T-helper 1 cell treated with Interleukin-12 subunit alpha and Interleukin-12 subunit beta and Interleukin-4 antibody, amounts not matched to agents 30 μg/mL and 1 μg/mL, for 36 hours (primary cell): ENCODE measurements at regions not wholly inside any gene's neighbourhood (a gene's known extent, or its start where the extent isn't known, plus 50 kb on each side); places are given as distances from the start of the nearest gene placed in this dataset.
"Not testable (repeated sequence)": the region's sequence is repeated elsewhere in the genome, so short reads cannot be mapped to it uniquely, and the experiment has no call there.

ENCODE experiments used
- H3K27ac Mint-ChIP-seq: one replicate; pipeline ENCODE4 v1.8.0; 2021; ENCODE audit warnings: mild to moderate bottlenecking, mixed read lengths
- H3K27me3 Mint-ChIP-seq: one replicate; pipeline ENCODE4 v1.8.0; 2021; ENCODE audit warnings: low read depth, mixed read lengths
- H3K36me3 Mint-ChIP-seq: one replicate; pipeline ENCODE4 v1.8.0; 2021; ENCODE audit warnings: low read depth, mixed read lengths
- H3K4me1 Mint-ChIP-seq: one replicate; pipeline ENCODE4 v1.8.0; 2021; ENCODE audit warnings: low read depth, mixed read lengths
- H3K4me3 Mint-ChIP-seq: one replicate; pipeline ENCODE4 v1.8.0; 2021; ENCODE audit warnings: mild to moderate bottlenecking, moderate library complexity, mixed read lengths
- H3K9me3 Mint-ChIP-seq: one replicate; pipeline ENCODE4 v1.8.0; 2021; ENCODE audit warnings: mixed read lengths

- peak overlapping the region; percentile 52 for H3K4me3 Mint-ChIP-seq
- H3K4me1 Mint-ChIP-seq: peaks cover 14% of the 10 kb centered on the region
- no peaks in the 10 kb centered on the region for H3K36me3 Mint-ChIP-seq
- H3K9me3 Mint-ChIP-seq: no peaks in the 10 kb centered on the region
- no peak overlapping the region for H3K27ac Mint-ChIP-seq
- peaks cover 59% of the 10 kb centered on the region for H3K27me3 Mint-ChIP-seq
These were observed 134.7 kb downstream of the KCNJ12 start for GRCh38 chr17:21510686-21511362.

- Mint-ChIP-seq H3K9me3 (no peaks in the 10 kb centered on the region), H3K27ac (no peak overlapping the region), H3K4me3 (peak overlapping the region; percentile 52), H3K27me3 (peaks cover 62% of the 10 kb centered on the region), H3K4me1 (peaks cover 14% of the 10 kb centered on the region), H3K36me3 (no peaks in the 10 kb centered on the region)
These were observed 135.4 kb downstream of the KCNJ12 start for GRCh38 chr17:21511363-21512195.

- H3K27ac Mint-ChIP-seq: no peak overlapping the region
- no peak overlapping the region for H3K4me3 Mint-ChIP-seq
These were observed 136.3 kb downstream of the KCNJ12 start for GRCh38 chr17:21512307-21513011.

GRCh38 chr17:21513012-21513570 is 136.9 kb downstream of the KCNJ12 start:
- H3K27me3 Mint-ChIP-seq: peaks cover 63% of the 10 kb centered on the region
- H3K4me3 Mint-ChIP-seq: peak overlapping the region; percentile 15
- H3K9me3 Mint-ChIP-seq: no peaks in the 10 kb centered on the region
- H3K4me1 Mint-ChIP-seq: peaks cover 9% of the 10 kb centered on the region
- no peaks in the 10 kb centered on the region for H3K36me3 Mint-ChIP-seq
- no peak overlapping the region for H3K27ac Mint-ChIP-seq

More at GRCh38 chr17:21512307-21513011, 136.3 kb downstream of the KCNJ12 start:
- H3K27me3 Mint-ChIP-seq: peaks cover 67% of the 10 kb centered on the region
- peaks cover 14% of the 10 kb centered on the region for H3K4me1 Mint-ChIP-seq
- H3K9me3 Mint-ChIP-seq: no peaks in the 10 kb centered on the region
- H3K36me3 Mint-ChIP-seq: no peaks in the 10 kb centered on the region

- H3K27ac Mint-ChIP-seq, H3K4me3 Mint-ChIP-seq, H3K4me1 Mint-ChIP-seq, H3K9me3 Mint-ChIP-seq, H3K36me3 Mint-ChIP-seq: not testable (repeated sequence)
- H3K27me3 Mint-ChIP-seq: peaks cover 62% of the 10 kb centered on the region
These were observed 138.4 kb downstream of the KCNJ12 start for GRCh38 chr17:21514567-21514966.

GRCh38 chr17:21517538-21518293 is 141.6 kb downstream of the KCNJ12 start:
- Mint-ChIP-seq H3K9me3 (no peaks in the 10 kb centered on the region), H3K4me1 (no peaks in the 10 kb centered on the region), H3K36me3 (no peaks in the 10 kb centered on the region), H3K27ac (no peak overlapping the region), H3K4me3 (no peak overlapping the region), H3K27me3 (peaks cover 41% of the 10 kb centered on the region)

GRCh38 chr17:21522755-21523336 is 146.7 kb downstream of the KCNJ12 start:
- no peaks in the 10 kb centered on the region for H3K36me3 Mint-ChIP-seq
- H3K9me3 Mint-ChIP-seq: no peaks in the 10 kb centered on the region
- no peak overlapping the region for H3K27ac Mint-ChIP-seq
- H3K4me1 Mint-ChIP-seq: no peaks in the 10 kb centered on the region
- no peak overlapping the region for H3K4me3 Mint-ChIP-seq
- H3K27me3 Mint-ChIP-seq: peaks cover 19% of the 10 kb centered on the region

- peaks cover 15% of the 10 kb centered on the region for H3K27me3 Mint-ChIP-seq
- no peak overlapping the region for H3K4me3 Mint-ChIP-seq
- H3K9me3 Mint-ChIP-seq: no peaks in the 10 kb centered on the region
These were observed 147.5 kb downstream of the KCNJ12 start for GRCh38 chr17:21523497-21524210.

GRCh38 chr17:21524211-21524591 is 148.0 kb downstream of the KCNJ12 start:
- Mint-ChIP-seq H3K9me3 (no peaks in the 10 kb centered on the region), H3K36me3 (no peaks in the 10 kb centered on the region), H3K4me1 (no peaks in the 10 kb centered on the region), H3K4me3 (no peak overlapping the region), H3K27ac (no peak overlapping the region), H3K27me3 (peaks cover 10% of the 10 kb centered on the region)

More at GRCh38 chr17:21523497-21524210, 147.5 kb downstream of the KCNJ12 start:
- H3K27ac Mint-ChIP-seq: no peak overlapping the region
- no peaks in the 10 kb centered on the region for H3K36me3 Mint-ChIP-seq
- no peaks in the 10 kb centered on the region for H3K4me1 Mint-ChIP-seq

GRCh38 chr17:21525464-21526130 is 149.4 kb downstream of the KCNJ12 start:
- H3K36me3 Mint-ChIP-seq: no peaks in the 10 kb centered on the region
- peaks cover 10% of the 10 kb centered on the region for H3K27me3 Mint-ChIP-seq
- no peak overlapping the region for H3K4me3 Mint-ChIP-seq
- no peaks in the 10 kb centered on the region for H3K9me3 Mint-ChIP-seq
- peaks cover 3% of the 10 kb centered on the region for H3K4me1 Mint-ChIP-seq
- no peak overlapping the region for H3K27ac Mint-ChIP-seq

- Mint-ChIP-seq H3K4me1 (peaks cover 10% of the 10 kb centered on the region), H3K9me3 (no peaks in the 10 kb centered on the region), H3K27ac (no peak overlapping the region), H3K4me3 (no peak overlapping the region), H3K36me3 (no peaks in the 10 kb centered on the region), H3K27me3 (peaks cover 4% of the 10 kb centered on the region)
These were observed 152.0 kb downstream of the KCNJ12 start for GRCh38 chr17:21528031-21528695.

GRCh38 chr17:21530311-21530710 is 154.2 kb downstream of the KCNJ12 start:
- H3K27me3 Mint-ChIP-seq: peaks cover 4% of the 10 kb centered on the region
- H3K9me3 Mint-ChIP-seq: no peaks in the 10 kb centered on the region
- peaks cover 10% of the 10 kb centered on the region for H3K36me3 Mint-ChIP-seq
- H3K4me3 Mint-ChIP-seq: no peak overlapping the region
- peaks cover 13% of the 10 kb centered on the region for H3K4me1 Mint-ChIP-seq
- no peak overlapping the region for H3K27ac Mint-ChIP-seq
